ENCODE measurements at regions not wholly inside any gene's neighbourhood (a gene's known extent, or its start where the extent isn't known, plus 50 kb on each side); places are given as distances from the start of the nearest gene placed in this dataset.

DNA sequence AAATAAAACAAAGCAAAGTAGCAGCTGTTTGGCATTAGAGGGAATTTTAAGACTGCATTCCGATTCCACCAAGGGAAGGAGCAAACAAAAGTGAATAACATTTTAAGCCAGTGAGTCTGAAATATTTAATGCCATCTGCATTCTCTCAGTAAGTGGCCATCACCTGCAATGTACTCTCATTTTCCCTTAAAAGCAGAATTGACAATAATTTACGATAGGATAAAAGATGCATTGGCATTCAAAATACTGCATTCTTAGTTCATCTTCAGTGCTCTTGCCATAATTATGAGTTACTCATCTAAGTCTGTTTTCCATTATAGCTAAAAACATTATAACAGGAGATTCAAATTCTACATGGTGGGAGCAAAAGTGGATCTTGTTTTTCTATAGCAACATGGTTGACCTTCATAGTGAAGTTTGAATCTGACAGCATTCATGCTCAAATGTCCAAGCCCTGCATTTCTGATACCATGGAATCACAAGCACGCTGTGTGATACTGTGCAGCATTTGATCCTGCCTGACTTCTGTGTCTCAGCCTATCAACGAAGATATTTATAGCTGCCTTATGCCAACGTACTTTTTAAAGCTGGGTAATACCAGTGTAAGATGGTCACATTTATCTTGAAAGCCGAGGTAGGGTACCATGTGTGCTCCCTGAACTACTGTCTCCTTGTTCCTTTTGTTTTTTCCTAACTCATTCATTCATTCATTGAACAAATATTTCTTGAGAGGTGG is 355.3 kb upstream of the IGFBP7 start:
- no peaks in the 10 kb centered on the region for H3K9me2 ChIP-seq (ENCODE audit: insufficient read depth, low read length)
- no peak overlapping the region for H3K4me3 ChIP-seq (ENCODE audit: low read length)
- no peaks in the 10 kb centered on the region for H3F3A ChIP-seq (ENCODE audit: insufficient read depth, low read length, poor library complexity, severe bottlenecking)
- H3K4me2 ChIP-seq (ENCODE audit: low read length) = no peak overlapping the region
- no peaks in the 10 kb centered on the region for H3K36me3 ChIP-seq (ENCODE audit: insufficient read depth, low read length)
- H3K27ac ChIP-seq (ENCODE audit: low read length) = no peak overlapping the region
- no peak overlapping the region for H3K9ac ChIP-seq (ENCODE audit: low read length)
- no peak overlapping the region for H2AFZ ChIP-seq (ENCODE audit: low read depth, low read length)
- no peaks in the 10 kb centered on the region for H4K20me1 ChIP-seq (ENCODE audit: insufficient read depth)
- H3K9me3 ChIP-seq (ENCODE audit: low read length) = no peaks in the 10 kb centered on the region
- no peak for TF ChIP-seq TAF1 (IDR thresholded peaks at IDR 0.05; ENCODE audit: low read depth)
- TF ChIP-seq, protein P1, sequence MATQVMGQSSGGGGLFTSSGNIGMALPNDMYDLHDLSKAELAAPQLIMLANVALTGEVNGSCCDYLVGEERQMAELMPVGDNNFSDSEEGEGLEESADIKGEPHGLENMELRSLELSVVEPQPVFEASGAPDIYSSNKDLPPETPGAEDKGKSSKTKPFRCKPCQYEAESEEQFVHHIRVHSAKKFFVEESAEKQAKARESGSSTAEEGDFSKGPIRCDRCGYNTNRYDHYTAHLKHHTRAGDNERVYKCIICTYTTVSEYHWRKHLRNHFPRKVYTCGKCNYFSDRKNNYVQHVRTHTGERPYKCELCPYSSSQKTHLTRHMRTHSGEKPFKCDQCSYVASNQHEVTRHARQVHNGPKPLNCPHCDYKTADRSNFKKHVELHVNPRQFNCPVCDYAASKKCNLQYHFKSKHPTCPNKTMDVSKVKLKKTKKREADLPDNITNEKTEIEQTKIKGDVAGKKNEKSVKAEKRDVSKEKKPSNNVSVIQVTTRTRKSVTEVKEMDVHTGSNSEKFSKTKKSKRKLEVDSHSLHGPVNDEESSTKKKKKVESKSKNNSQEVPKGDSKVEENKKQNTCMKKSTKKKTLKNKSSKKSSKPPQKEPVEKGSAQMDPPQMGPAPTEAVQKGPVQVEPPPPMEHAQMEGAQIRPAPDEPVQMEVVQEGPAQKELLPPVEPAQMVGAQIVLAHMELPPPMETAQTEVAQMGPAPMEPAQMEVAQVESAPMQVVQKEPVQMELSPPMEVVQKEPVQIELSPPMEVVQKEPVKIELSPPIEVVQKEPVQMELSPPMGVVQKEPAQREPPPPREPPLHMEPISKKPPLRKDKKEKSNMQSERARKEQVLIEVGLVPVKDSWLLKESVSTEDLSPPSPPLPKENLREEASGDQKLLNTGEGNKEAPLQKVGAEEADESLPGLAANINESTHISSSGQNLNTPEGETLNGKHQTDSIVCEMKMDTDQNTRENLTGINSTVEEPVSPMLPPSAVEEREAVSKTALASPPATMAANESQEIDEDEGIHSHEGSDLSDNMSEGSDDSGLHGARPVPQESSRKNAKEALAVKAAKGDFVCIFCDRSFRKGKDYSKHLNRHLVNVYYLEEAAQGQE (IDR thresholded peaks at IDR 0.05; ENCODE audit: borderline replicate concordance) = no peak
- TF ChIP-seq EP300 (conservative IDR thresholded peaks at IDR 0.05; ENCODE audit: poor library complexity, severe bottlenecking) = no peak
- TF ChIP-seq SMC3 (conservative IDR thresholded peaks at IDR 0.05; ENCODE audit: poor library complexity) = no peak
- TF ChIP-seq, protein P2, sequence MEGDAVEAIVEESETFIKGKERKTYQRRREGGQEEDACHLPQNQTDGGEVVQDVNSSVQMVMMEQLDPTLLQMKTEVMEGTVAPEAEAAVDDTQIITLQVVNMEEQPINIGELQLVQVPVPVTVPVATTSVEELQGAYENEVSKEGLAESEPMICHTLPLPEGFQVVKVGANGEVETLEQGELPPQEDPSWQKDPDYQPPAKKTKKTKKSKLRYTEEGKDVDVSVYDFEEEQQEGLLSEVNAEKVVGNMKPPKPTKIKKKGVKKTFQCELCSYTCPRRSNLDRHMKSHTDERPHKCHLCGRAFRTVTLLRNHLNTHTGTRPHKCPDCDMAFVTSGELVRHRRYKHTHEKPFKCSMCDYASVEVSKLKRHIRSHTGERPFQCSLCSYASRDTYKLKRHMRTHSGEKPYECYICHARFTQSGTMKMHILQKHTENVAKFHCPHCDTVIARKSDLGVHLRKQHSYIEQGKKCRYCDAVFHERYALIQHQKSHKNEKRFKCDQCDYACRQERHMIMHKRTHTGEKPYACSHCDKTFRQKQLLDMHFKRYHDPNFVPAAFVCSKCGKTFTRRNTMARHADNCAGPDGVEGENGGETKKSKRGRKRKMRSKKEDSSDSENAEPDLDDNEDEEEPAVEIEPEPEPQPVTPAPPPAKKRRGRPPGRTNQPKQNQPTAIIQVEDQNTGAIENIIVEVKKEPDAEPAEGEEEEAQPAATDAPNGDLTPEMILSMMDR (IDR thresholded peaks at IDR 0.05; ENCODE audit: poor library complexity, severe bottlenecking) = no peak
- TF ChIP-seq RAD21 (conservative IDR thresholded peaks at IDR 0.05) = no peak
- no peak for TF ChIP-seq POLR2AphosphoS5 (IDR thresholded peaks at IDR 0.05)
- no peak for TF ChIP-seq EZH2 (IDR thresholded peaks at IDR 0.05; ENCODE audit: borderline replicate concordance, insufficient read depth, low read length, poor library complexity, severe bottlenecking)
- TF ChIP-seq MXI1 (conservative IDR thresholded peaks at IDR 0.05; ENCODE audit: poor library complexity, severe bottlenecking) = no peak
- H3K27me3 ChIP-seq (ENCODE audit: insufficient read depth, low read depth, low read length) = no peaks in the 10 kb centered on the region
- H3K79me2 ChIP-seq (replicated peaks; ENCODE audit: insufficient read depth, low read length) = no peaks in the 10 kb centered on the region

DNA sequence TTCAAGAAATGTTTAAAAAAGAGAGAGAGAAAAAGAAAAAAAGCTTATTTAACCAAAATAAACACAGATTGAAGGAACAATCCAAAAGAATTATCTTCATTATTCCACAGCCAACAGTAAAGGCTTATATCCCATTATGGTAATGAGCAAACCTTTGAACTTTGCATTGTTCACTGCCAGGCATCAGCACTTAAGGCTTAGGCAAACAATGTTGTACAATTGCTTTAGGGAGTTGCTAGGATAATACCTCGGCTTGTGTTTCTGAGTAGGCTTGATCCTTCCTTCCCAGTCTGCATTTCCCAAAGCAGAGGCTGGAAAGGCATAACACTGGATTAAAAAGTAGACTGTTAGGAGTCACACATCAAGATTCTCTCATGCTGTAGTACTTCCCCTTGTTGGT is 352.7 kb upstream of the IGFBP7 start:
- H3K9ac ChIP-seq (ENCODE audit: low read length) = no peak overlapping the region
- no peaks in the 10 kb centered on the region for H3F3A ChIP-seq (ENCODE audit: insufficient read depth, low read length, poor library complexity, severe bottlenecking)
- no peak for TF ChIP-seq MXI1 (conservative IDR thresholded peaks at IDR 0.05; ENCODE audit: poor library complexity, severe bottlenecking)
- TF ChIP-seq EZH2 (IDR thresholded peaks at IDR 0.05; ENCODE audit: borderline replicate concordance, insufficient read depth, low read length, poor library complexity, severe bottlenecking) = no peak
- no peak overlapping the region for H3K27ac ChIP-seq (ENCODE audit: low read length)
- H3K27me3 ChIP-seq (ENCODE audit: insufficient read depth, low read depth, low read length) = no peaks in the 10 kb centered on the region
- no peaks in the 10 kb centered on the region for H4K20me1 ChIP-seq (ENCODE audit: insufficient read depth)
- no peaks in the 10 kb centered on the region for H3K9me3 ChIP-seq (ENCODE audit: low read length)
- H3K4me2 ChIP-seq (ENCODE audit: low read length) = no peak overlapping the region
- no peak overlapping the region for H3K4me3 ChIP-seq (ENCODE audit: low read length)
- H3K9me2 ChIP-seq (ENCODE audit: insufficient read depth, low read length) = no peaks in the 10 kb centered on the region
- no peak overlapping the region for H2AFZ ChIP-seq (ENCODE audit: low read depth, low read length)
- H3K36me3 ChIP-seq (ENCODE audit: insufficient read depth, low read length) = no peaks in the 10 kb centered on the region
- no peaks in the 10 kb centered on the region for H3K79me2 ChIP-seq (replicated peaks; ENCODE audit: insufficient read depth, low read length)
